ENCODE measurements at regions not wholly inside any gene's neighbourhood (a gene's known extent, or its start where the extent isn't known, plus 50 kb on each side); places are given as distances from the start of the nearest gene placed in this dataset.

GRCh38 chr4:24181005-24181404 is 291.2 kb upstream of the PPARGC1A start:
- H3K4me1 Mint-ChIP-seq = peaks cover 4% of the 10 kb centered on the region
- POLR2A ChIA-PET = no interaction called here

GRCh38 chr4:24180586-24180985 is 290.7 kb upstream of the PPARGC1A start:
- ATAC-seq (no peak), DNase-seq (ENCODE audit: low spot score) (no peak)
- peaks cover 3% of the 10 kb centered on the region for H3K9me3 Mint-ChIP-seq
- H3K4me3 Mint-ChIP-seq = no peak overlapping the region
- H3K27ac Mint-ChIP-seq = no peak overlapping the region
- no peaks in the 10 kb centered on the region for H3K27me3 Mint-ChIP-seq (ENCODE audit: low read depth)
- peaks cover 7% of the 10 kb centered on the region for H3K4me1 Mint-ChIP-seq
- CTCF ChIA-PET = no interaction called here
- POLR2A ChIA-PET = no interaction called here
- H3K36me3 Mint-ChIP-seq = 0 out of 2 replicates have a peak, but pooled peaks cover 2% of the 10 kb centered on the region
- TF ChIP-seq CREB1 (CRISPR knock-in tag; IDR thresholded peaks at IDR 0.05) = no peak
- no peak for TF ChIP-seq ARID4B (CRISPR knock-in tag; IDR thresholded peaks at IDR 0.05; ENCODE audit: borderline replicate concordance)
- no peak for TF ChIP-seq JUN (CRISPR knock-in tag; IDR thresholded peaks at IDR 0.05)
- TF ChIP-seq STAT6 (CRISPR knock-in tag; conservative IDR thresholded peaks at IDR 0.05; ENCODE audit: low read depth) = no peak
- no peak for TF ChIP-seq ATF1 (CRISPR knock-in tag; IDR thresholded peaks at IDR 0.05)
- TF ChIP-seq HMGA2 (CRISPR knock-in tag; IDR thresholded peaks at IDR 0.05) = no peak

More at GRCh38 chr4:24181005-24181404, 291.2 kb upstream of the PPARGC1A start:
- no peak for TF ChIP-seq USF1 (CRISPR knock-in tag; IDR thresholded peaks at IDR 0.05)
- no peak for TF ChIP-seq NR1H2 (CRISPR knock-in tag; IDR thresholded peaks at IDR 0.05)
- TF ChIP-seq ZNF425 (CRISPR knock-in tag; conservative IDR thresholded peaks at IDR 0.05) = no peak
- TF ChIP-seq TP53 (CRISPR knock-in tag; IDR thresholded peaks at IDR 0.05) = no peak
- no peak for TF ChIP-seq CREM (CRISPR knock-in tag; IDR thresholded peaks at IDR 0.05)
- TF ChIP-seq ZNF416 (CRISPR knock-in tag; IDR thresholded peaks at IDR 0.05) = no peak
- no peak for TF ChIP-seq ZNF423 (CRISPR knock-in tag; IDR thresholded peaks at IDR 0.05)
- TF ChIP-seq FOXP4 (CRISPR knock-in tag; IDR thresholded peaks at IDR 0.05) = no peak
- TF ChIP-seq ZNF232 (CRISPR knock-in tag; IDR thresholded peaks at IDR 0.05) = no peak
- TF ChIP-seq E2F4 (CRISPR knock-in tag; IDR thresholded peaks at IDR 0.05; ENCODE audit: borderline replicate concordance, low read depth) = no peak
- TF ChIP-seq ATF3 (CRISPR knock-in tag; conservative IDR thresholded peaks at IDR 0.05) = no peak
- TF ChIP-seq RELA (CRISPR knock-in tag; IDR thresholded peaks at IDR 0.05; ENCODE audit: borderline replicate concordance) = no peak
- peaks cover 2% of the 10 kb centered on the region; the same call in 1 of the 2 replicates for H3K27me3 Mint-ChIP-seq (ENCODE audit: low read depth)
- H3K4me3 Mint-ChIP-seq = no peak overlapping the region
- CTCF ChIA-PET = no interaction called here
- no peaks in the 10 kb centered on the region for H3K36me3 Mint-ChIP-seq
- no peak for ATAC-seq
- no peak for DNase-seq (ENCODE audit: low spot score)
- H3K9me3 Mint-ChIP-seq = no peaks in the 10 kb centered on the region
- H3K27ac Mint-ChIP-seq = no peak overlapping the region
